Right cardiac atrium (tissue), 5 donors: ENCODE measurements at regions not wholly inside any gene's neighbourhood (a gene's known extent, or its start where the extent isn't known, plus 50 kb on each side); places are given as distances from the start of the nearest gene placed in this dataset.

Experiments
- ATAC-seq, 2 donors: fragments of 200-7000 bp; cut with Tn5 transposase; one replicate each; pipeline versions ENCODE4 v1.8.0 to v1.9.1; 2020; ENCODE audit warnings: moderate library complexity in 2 of 2, mild to moderate bottlenecking in 1 of 2
- DNase-seq, 3 donors: peaks; one replicate each; pipeline ENCODE4 v3.0.0-alpha.2; 2020
- H3K27ac ChIP-seq: one replicate; pipeline ENCODE4 v1.5.1; 2013; ENCODE audit warnings: mild to moderate bottlenecking, low read length, control low read depth, moderate library complexity
- H3K27me3 ChIP-seq: one replicate; pipeline ENCODE4 v1.6.1; 2013; ENCODE audit not compliant: control insufficient read depth, insufficient read depth
- H3K4me1 ChIP-seq: one replicate; pipeline ENCODE4 v1.6.1; 2013; ENCODE audit warnings: low read length; ENCODE audit not compliant: control insufficient read depth, insufficient read depth
- H3K4me3 ChIP-seq: one replicate; pipeline ENCODE4 v1.5.1; 2013; ENCODE audit warnings: low read length, control low read depth
- H3K9me3 ChIP-seq: one replicate; pipeline ENCODE4 v1.6.1; 2013; ENCODE audit warnings: low read length; ENCODE audit not compliant: control insufficient read depth
- WGBS: extraction: QIAGEN DNeasy Blood & Tissue Kit; methylation state at CpG from one replicate; pipeline ENCODE4 v1.1.7; 2013; 5-methylcytosine and 5-hydroxymethylcytosine counted together
- intact Hi-C, 4 donors: fragments of 100-400 bp; cut with DNase I; formaldehyde crosslinking; loops; one replicate each; pipeline versions ENCODE4 v1.11.0 to v1.14.0; 2022 to 2023
- donor health status: healthy with polysubstance abuse.
- donor health status: DM: no; HTN: yes; CAD: no.
- donor health status: DM: no; HTN: no; CAD: no.
- donor health status: DM: no; HTN: yes; CAD: no; lungs with severe emphysema.
- donor health status: DM: yes; HTN: yes; CAD: no.

GRCh38 chr2:74744731-74745515, 89.0 kb upstream of the HK2 start:
- H3K27ac ChIP-seq = no peak overlapping the region
- no peaks in the 10 kb centered on the region for H3K4me1 ChIP-seq
- intact Hi-C loops = no loop called here
- DNase-seq (no peak), ATAC-seq (no peak)
- H3K4me3 ChIP-seq = no peak overlapping the region
- 48% methylated on average over 4 of the region's 4 CpGs for WGBS
- H3K27me3 ChIP-seq = no peaks in the 10 kb centered on the region
- H3K9me3 ChIP-seq = no peaks in the 10 kb centered on the region

- intact Hi-C loops = no loop called here
- Histone ChIP-seq H3K4me3 (no peak overlapping the region), H3K9me3 (no peaks in the 10 kb centered on the region), H3K4me1 (no peaks in the 10 kb centered on the region), H3K27me3 (no peaks in the 10 kb centered on the region), H3K27ac (no peak overlapping the region)
- 87% methylated on average over 8 of the region's 8 CpGs for WGBS
- DNase-seq = no peak
- ATAC-seq = no peak
Observed at GRCh38 chr2:74745766-74746165, 88.2 kb upstream of the HK2 start.

GRCh38 chr2:74746480-74746879, 87.4 kb upstream of the HK2 start:
- intact Hi-C loops = no loop called here
- no peak overlapping the region for H3K4me3 ChIP-seq
- DNase-seq (no peak), ATAC-seq (no peak)
- WGBS = 79% methylated on average over 2 of the region's 2 CpGs
- H3K27ac ChIP-seq = no peak overlapping the region
- H3K9me3 ChIP-seq = no peaks in the 10 kb centered on the region
- no peaks in the 10 kb centered on the region for H3K4me1 ChIP-seq
- no peaks in the 10 kb centered on the region for H3K27me3 ChIP-seq

- Histone ChIP-seq H3K4me3 (no peak overlapping the region), H3K4me1 (no peaks in the 10 kb centered on the region), H3K9me3 (no peaks in the 10 kb centered on the region), H3K27ac (no peak overlapping the region), H3K27me3 (no peaks in the 10 kb centered on the region)
- peak in 1 of 3 donors; percentile 26 for DNase-seq
- no peak for ATAC-seq
- 78% methylated on average over 7 of the region's 7 CpGs for WGBS
- intact Hi-C loops = no loop called here
Observed at GRCh38 chr2:74747411-74748080, 86.4 kb upstream of the HK2 start.

GRCh38 chr2:74748665-74749064, 85.3 kb upstream of the HK2 start:
- intact Hi-C loops = no loop called here
- no peaks in the 10 kb centered on the region for H3K9me3 ChIP-seq
- no peak overlapping the region for H3K4me3 ChIP-seq
- ATAC-seq (no peak), DNase-seq (no peak)
- no peaks in the 10 kb centered on the region for H3K27me3 ChIP-seq
- 83% methylated on average over 3 of the region's 3 CpGs for WGBS
- H3K4me1 ChIP-seq = no peaks in the 10 kb centered on the region
- no peak overlapping the region for H3K27ac ChIP-seq

- 62% methylated on average over 3 of the region's 3 CpGs for WGBS
- Histone ChIP-seq H3K9me3 (no peaks in the 10 kb centered on the region), H3K4me1 (no peaks in the 10 kb centered on the region), H3K27me3 (no peaks in the 10 kb centered on the region), H3K4me3 (no peak overlapping the region), H3K27ac (no peak overlapping the region)
- DNase-seq (no peak), ATAC-seq (no peak)
- intact Hi-C loops = no loop called here
Observed at GRCh38 chr2:74749432-74749831, 84.5 kb upstream of the HK2 start.

- 80% methylated on average over 4 of the region's 4 CpGs for WGBS
Observed at GRCh38 chr2:74751981-74752851, 81.7 kb upstream of the HK2 start.

GRCh38 chr2:74755386-74755785, 78.5 kb upstream of the HK2 start:
- no peaks in the 10 kb centered on the region for H3K9me3 ChIP-seq
- H3K4me1 ChIP-seq = no peaks in the 10 kb centered on the region
- ATAC-seq (no peak), DNase-seq (no peak)
- H3K27me3 ChIP-seq = no peaks in the 10 kb centered on the region
- no peak overlapping the region for H3K27ac ChIP-seq
- intact Hi-C loops = no loop called here
- no peak overlapping the region for H3K4me3 ChIP-seq
- WGBS = 90% methylated on average over 4 of the region's 4 CpGs

More at GRCh38 chr2:74751981-74752851, 81.7 kb upstream of the HK2 start:
- intact Hi-C loops = no loop called here
- no peak overlapping the region for H3K27ac ChIP-seq
- no peaks in the 10 kb centered on the region for H3K4me1 ChIP-seq
- no peaks in the 10 kb centered on the region for H3K9me3 ChIP-seq
- DNase-seq = no peak
- H3K4me3 ChIP-seq = no peak overlapping the region
- ATAC-seq = no peak
- H3K27me3 ChIP-seq = no peaks in the 10 kb centered on the region

GRCh38 chr2:74756356-74756890, 77.5 kb upstream of the HK2 start:
- H3K9me3 ChIP-seq = no peaks in the 10 kb centered on the region
- intact Hi-C loops = no loop called here
- H3K4me3 ChIP-seq = no peak overlapping the region
- ATAC-seq (no peak), DNase-seq (no peak)
- H3K27me3 ChIP-seq = no peaks in the 10 kb centered on the region
- H3K4me1 ChIP-seq = no peaks in the 10 kb centered on the region
- H3K27ac ChIP-seq = no peak overlapping the region

GRCh38 chr2:74759986-74760385, 73.9 kb upstream of the HK2 start:
- intact Hi-C loops = no loop called here
- no peak for ATAC-seq

More at GRCh38 chr2:74759986-74760385, 73.9 kb upstream of the HK2 start:
- DNase-seq = no peak
- no peak overlapping the region for H3K4me3 ChIP-seq
- H3K27me3 ChIP-seq = no peaks in the 10 kb centered on the region
- no peaks in the 10 kb centered on the region for H3K9me3 ChIP-seq
- H3K4me1 ChIP-seq = no peaks in the 10 kb centered on the region
- no peak overlapping the region for H3K27ac ChIP-seq
